Vagina (tissue), 2 donors: ENCODE measurements at regions not wholly inside any gene's neighbourhood (a gene's known extent, or its start where the extent isn't known, plus 50 kb on each side); places are given as distances from the start of the nearest gene placed in this dataset.

Experiments used
- DNase-seq, 2 donors: peaks; one replicate each; pipeline ENCODE4 v3.0.0-alpha.2; 2017; ENCODE audit errors: extremely low spot score in 2 of 2
- H3K27ac ChIP-seq: fragments of 200-600 bp; sonication (generic); one replicate; pipeline ENCODE4 v1.5.1; 2019
- H3K27me3 ChIP-seq: fragments of 200-600 bp; sonication (generic); one replicate; pipeline ENCODE4 v1.5.1; 2019
- H3K36me3 ChIP-seq, 2 donors: fragments of 200-600 bp; sonication (generic); one replicate each; pipeline ENCODE4 v1.5.1; 2017 to 2019
- H3K4me1 ChIP-seq: fragments of 200-600 bp; sonication (generic); one replicate; pipeline ENCODE4 v1.5.1; 2019
- H3K4me3 ChIP-seq, 2 donors: fragments of 200-600 bp; sonication (generic); 1 replicate in 1 of 2; 2 replicates in 1 of 2; pipeline ENCODE4 v1.5.1; 2016 to 2019
- H3K9me3 ChIP-seq: fragments of 200-600 bp; sonication (generic); one replicate; pipeline ENCODE4 v1.5.1; 2019
- CTCF ChIP-seq, 3 experiments: fragments of 450-650 bp in 2 of 3; fragments of 200-600 bp in 1 of 3; sonication (generic) in 1 of 3; IDR thresholded peaks; one replicate each; pipeline ENCODE4 v1.5.1; 2017 to 2019; ENCODE audit warnings: antibody characterized with exemption in 3 of 3, mild to moderate bottlenecking in 2 of 3, moderate library complexity in 2 of 3
- POLR2A ChIP-seq, 2 donors: fragments of 450-650 bp; IDR thresholded peaks; one replicate each; pipeline ENCODE4 v1.6.1; 2017; ENCODE audit warnings: antibody characterized with exemption in 2 of 2, mild to moderate bottlenecking in 2 of 2, moderate library complexity in 2 of 2
- POLR2AphosphoS5 ChIP-seq, 2 donors: sonication (generic); formaldehyde crosslinking; IDR thresholded peaks; one replicate each; pipeline ENCODE4 v1.9.0; 2017; ENCODE audit warnings: antibody characterized with exemption in 2 of 2, mild to moderate bottlenecking in 2 of 2, low read depth in 1 of 2; ENCODE audit not compliant: insufficient read depth in 1 of 2
- intact Hi-C: fragments of 100-400 bp; cut with DNase I; formaldehyde crosslinking; loops from one replicate; pipeline ENCODE4 v1.15.1; 2023

GRCh38 chr12:86473231-86473630 lies 217.0 kb upstream of the MGAT4C start:
- Histone ChIP-seq H3K27me3 (no peaks in the 10 kb centered on the region), H3K4me1 (no peaks in the 10 kb centered on the region), H3K9me3 (no peaks in the 10 kb centered on the region), H3K27ac (no peak overlapping the region), H3K36me3 (no peaks in the 10 kb centered on the region), H3K4me3 (no peak overlapping the region)
- TF ChIP-seq POLR2AphosphoS5 (IDR thresholded peaks at IDR 0.05; ENCODE audit: insufficient read depth in 1 of 2, low read depth in 1 of 2) (no peak), POLR2A (IDR thresholded peaks at IDR 0.05) (no peak), CTCF (IDR thresholded peaks at IDR 0.05) (no peak)
- intact Hi-C loops: no loop called here
- DNase-seq: no peak

DNA sequence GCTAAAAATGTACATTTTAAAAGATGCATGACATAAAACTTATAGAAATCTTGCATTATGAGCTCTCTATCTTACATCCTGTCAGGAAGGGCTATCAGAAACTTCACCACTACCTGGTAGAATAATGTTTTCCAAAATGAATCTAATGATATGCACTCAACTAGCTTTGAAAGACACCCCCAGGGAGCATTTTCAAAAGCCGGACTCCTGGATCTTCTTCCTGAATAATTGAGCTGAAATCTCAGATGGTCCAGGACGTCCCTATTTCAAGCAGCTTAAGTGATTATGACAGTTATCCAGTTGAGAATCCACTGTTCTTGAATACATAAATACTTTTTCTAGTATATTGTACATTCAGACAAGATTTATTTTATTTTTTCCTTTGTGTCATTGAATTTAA lies 200.6 kb upstream of the MGAT4C start:
- Histone ChIP-seq H3K4me3 (no peak overlapping the region), H3K27me3 (no peaks in the 10 kb centered on the region), H3K36me3 (no peaks in the 10 kb centered on the region), H3K9me3 (no peaks in the 10 kb centered on the region), H3K27ac (no peak overlapping the region), H3K4me1 (no peaks in the 10 kb centered on the region)
- intact Hi-C loops: no loop called here
- DNase-seq: no peak
- TF ChIP-seq CTCF (IDR thresholded peaks at IDR 0.05) (no peak), POLR2AphosphoS5 (IDR thresholded peaks at IDR 0.05; ENCODE audit: insufficient read depth in 1 of 2, low read depth in 1 of 2) (no peak), POLR2A (IDR thresholded peaks at IDR 0.05) (no peak)

DNA sequence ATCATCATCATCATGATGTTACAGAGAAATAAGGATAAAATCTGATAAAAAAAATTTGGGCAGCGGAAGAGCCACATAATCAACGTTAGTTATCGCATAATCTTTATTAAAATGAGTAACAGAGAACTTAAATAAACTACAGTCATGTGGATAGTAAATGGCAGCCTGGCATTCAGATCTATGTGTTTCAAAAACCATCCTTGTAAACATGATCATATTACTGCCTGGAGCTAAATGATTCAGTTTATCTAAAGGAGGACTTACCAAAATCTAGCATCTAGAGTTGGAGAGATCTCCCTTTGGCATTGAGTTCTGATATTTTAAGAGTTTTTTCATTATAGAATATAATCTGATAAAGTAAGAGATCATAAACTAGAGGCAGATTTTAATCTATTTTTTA lies 200.1 kb upstream of the MGAT4C start:
- Histone ChIP-seq H3K9me3 (no peaks in the 10 kb centered on the region), H3K36me3 (no peaks in the 10 kb centered on the region), H3K4me1 (no peaks in the 10 kb centered on the region), H3K4me3 (no peak overlapping the region), H3K27me3 (no peaks in the 10 kb centered on the region), H3K27ac (no peak overlapping the region)
- intact Hi-C loops: no loop called here
- TF ChIP-seq POLR2AphosphoS5 (IDR thresholded peaks at IDR 0.05; ENCODE audit: insufficient read depth in 1 of 2, low read depth in 1 of 2) (no peak), CTCF (IDR thresholded peaks at IDR 0.05) (no peak), POLR2A (IDR thresholded peaks at IDR 0.05) (no peak)
- DNase-seq: no peak

- intact Hi-C loops: no loop called here
Observed at GRCh38 chr12:86445356-86445755, 189.2 kb upstream of the MGAT4C start.

GRCh38 chr12:86435053-86435452 lies 178.9 kb upstream of the MGAT4C start:
- intact Hi-C loops: no loop called here
- H3K4me3 ChIP-seq: no peak overlapping the region
- no peak for DNase-seq
- no peaks in the 10 kb centered on the region for H3K27me3 ChIP-seq
- no peak overlapping the region for H3K27ac ChIP-seq
- no peaks in the 10 kb centered on the region for H3K9me3 ChIP-seq
- H3K36me3 ChIP-seq: no peaks in the 10 kb centered on the region
- no peak for TF ChIP-seq CTCF (IDR thresholded peaks at IDR 0.05)
- TF ChIP-seq POLR2AphosphoS5 (IDR thresholded peaks at IDR 0.05; ENCODE audit: insufficient read depth in 1 of 2, low read depth in 1 of 2): no peak
- no peak for TF ChIP-seq POLR2A (IDR thresholded peaks at IDR 0.05)
- H3K4me1 ChIP-seq: no peaks in the 10 kb centered on the region

More at GRCh38 chr12:86445356-86445755, 189.2 kb upstream of the MGAT4C start:
- no peak for TF ChIP-seq CTCF (IDR thresholded peaks at IDR 0.05)
- no peak for TF ChIP-seq POLR2AphosphoS5 (IDR thresholded peaks at IDR 0.05; ENCODE audit: insufficient read depth in 1 of 2, low read depth in 1 of 2)
- no peak for TF ChIP-seq POLR2A (IDR thresholded peaks at IDR 0.05)
- Histone ChIP-seq H3K27me3 (no peaks in the 10 kb centered on the region), H3K9me3 (no peaks in the 10 kb centered on the region), H3K4me3 (no peak overlapping the region), H3K4me1 (no peaks in the 10 kb centered on the region), H3K36me3 (no peaks in the 10 kb centered on the region), H3K27ac (no peak overlapping the region)
- no peak for DNase-seq
